Right lobe of liver (tissue), 4 donors: ENCODE measurements at regions not wholly inside any gene's neighbourhood (a gene's known extent, or its start where the extent isn't known, plus 50 kb on each side); places are given as distances from the start of the nearest gene placed in this dataset.

Source experiments
- POLR2A ChIP-seq: fragments of 450-650 bp; IDR thresholded peaks from one replicate; pipeline ENCODE4 v1.6.1; 2017; ENCODE audit warnings: antibody characterized with exemption, mild to moderate bottlenecking
- TF ChIP-seq, protein P1 (sequence below), 4 donors: fragments of 200-600 bp in 3 of 4; fragments of 450-650 bp in 1 of 4; IDR thresholded peaks; one replicate each; pipeline versions ENCODE4 v1.5.1 to v1.8.0; 2016 to 2022; ENCODE audit warnings: antibody characterized with exemption in 4 of 4, mild to moderate bottlenecking in 2 of 4
- donor health status: DM: no; HTN: no; CAD: no.
- donor health status: DM: no; HTN: no; CAD: no.
- donor health status: DM: no; HTN: yes; CAD: no.

DNA sequence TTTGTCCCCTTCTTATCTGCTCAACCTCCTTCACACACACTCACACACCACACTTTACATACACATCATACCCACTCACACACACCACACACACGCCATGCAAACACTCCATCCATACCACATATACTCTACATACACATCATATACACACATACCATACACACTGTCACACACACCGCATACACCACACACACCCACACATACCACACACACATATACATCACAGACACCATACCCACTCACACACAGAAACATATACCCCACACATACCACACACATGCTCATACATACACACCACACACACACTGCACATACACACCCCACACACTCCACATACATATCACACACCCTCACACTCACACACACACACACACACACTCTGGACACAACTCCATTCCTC, 54.3 kb upstream of the ACP3 start:
- TF ChIP-seq, protein P1, sequence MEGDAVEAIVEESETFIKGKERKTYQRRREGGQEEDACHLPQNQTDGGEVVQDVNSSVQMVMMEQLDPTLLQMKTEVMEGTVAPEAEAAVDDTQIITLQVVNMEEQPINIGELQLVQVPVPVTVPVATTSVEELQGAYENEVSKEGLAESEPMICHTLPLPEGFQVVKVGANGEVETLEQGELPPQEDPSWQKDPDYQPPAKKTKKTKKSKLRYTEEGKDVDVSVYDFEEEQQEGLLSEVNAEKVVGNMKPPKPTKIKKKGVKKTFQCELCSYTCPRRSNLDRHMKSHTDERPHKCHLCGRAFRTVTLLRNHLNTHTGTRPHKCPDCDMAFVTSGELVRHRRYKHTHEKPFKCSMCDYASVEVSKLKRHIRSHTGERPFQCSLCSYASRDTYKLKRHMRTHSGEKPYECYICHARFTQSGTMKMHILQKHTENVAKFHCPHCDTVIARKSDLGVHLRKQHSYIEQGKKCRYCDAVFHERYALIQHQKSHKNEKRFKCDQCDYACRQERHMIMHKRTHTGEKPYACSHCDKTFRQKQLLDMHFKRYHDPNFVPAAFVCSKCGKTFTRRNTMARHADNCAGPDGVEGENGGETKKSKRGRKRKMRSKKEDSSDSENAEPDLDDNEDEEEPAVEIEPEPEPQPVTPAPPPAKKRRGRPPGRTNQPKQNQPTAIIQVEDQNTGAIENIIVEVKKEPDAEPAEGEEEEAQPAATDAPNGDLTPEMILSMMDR (IDR thresholded peaks at IDR 0.05): no peak
- TF ChIP-seq POLR2A: no peak
